Fibroblast of lung (primary cell): ENCODE measurements at regions not wholly inside any gene's neighbourhood (a gene's known extent, or its start where the extent isn't known, plus 50 kb on each side); places are given as distances from the start of the nearest gene placed in this dataset.

Experiments used
- CTCF ChIP-seq, 2 donors: IDR thresholded peaks in 1 of 2; conservative IDR thresholded peaks in 1 of 2; 1 replicate in 1 of 2; 2 replicates in 1 of 2; pipeline ENCODE4 v1.5.1; 2011 to 2012; ENCODE audit warnings: low read length in 2 of 2, control low read depth in 1 of 2, inconsistent platforms in 1 of 2, low read depth in 1 of 2, mild to moderate bottlenecking in 1 of 2
- EZH2 ChIP-seq: IDR thresholded peaks from 2 replicates; pipeline ENCODE4 v1.5.1; 2012; ENCODE audit warnings: low read length, control low read depth, mild to moderate bottlenecking; ENCODE audit errors: missing control alignments

GRCh38 chr5:117041926-117042595, 467.4 kb upstream of the SEMA6A start:
- TF ChIP-seq CTCF (conservative IDR thresholded peaks at IDR 0.05 in 1 of 2, IDR thresholded peaks at IDR 0.05 in 1 of 2; ENCODE audit: low read depth in 1 of 2, low read length in 2 of 2): no peak
- no peak for TF ChIP-seq EZH2
